ENCODE measurements at regions not wholly inside any gene's neighbourhood (a gene's known extent, or its start where the extent isn't known, plus 50 kb on each side); places are given as distances from the start of the nearest gene placed in this dataset.
A peak's percentile ranks its signal among the peaks of the same experiment; 100 is the strongest.

- no peak for DNase-seq (ENCODE audit: low read depth in 1 of 2, low spot score in 1 of 2)
- POLR2A ChIA-PET: no interaction called here
- WGBS (ENCODE audit: missing lambda C conversion rate): 33% methylated on average over 4 of the region's 4 CpGs
- no peak for FAIRE-seq
- H3K4me2 ChIP-seq: no peak overlapping the region
- CTCF ChIA-PET: interaction anchor here (0.6 kb wide), 1 partner anchor 1019 kb away, joined by 3 read pairs; no protein-coding TSS in a partner anchor
- no peaks in the 10 kb centered on the region for H3K4me1 ChIP-seq
- H3K27ac ChIP-seq: no peak overlapping the region
- no peak for TF ChIP-seq KDM1A (IDR thresholded peaks at IDR 0.05; ENCODE audit: low read depth)
- H3K9me3 ChIP-seq: no peaks in the 10 kb centered on the region
- no peak for ATAC-seq
- no peak overlapping the region for H3K4me3 ChIP-seq
These were observed 336.9 kb downstream of the BCL11A start for GRCh38 chr2:60216452-60216995.

- Histone ChIP-seq H3K4me1 (no peaks in the 10 kb centered on the region), H3K4me3 (no peak overlapping the region), H3K9me3 (no peaks in the 10 kb centered on the region), H3K27ac (no peak overlapping the region), H3K4me2 (no peak overlapping the region)
- DNase-seq (ENCODE audit: low read depth in 1 of 2, low spot score in 1 of 2) (no peak), FAIRE-seq (no peak), ATAC-seq (no peak)
- no peak for TF ChIP-seq ATOH8 (CRISPR knock-in tag; IDR thresholded peaks at IDR 0.05; ENCODE audit: low read depth)
- TF ChIP-seq JUNB (IDR thresholded peaks at IDR 0.05): no peak
- no peak for TF ChIP-seq USF2 (IDR thresholded peaks at IDR 0.05)
- TF ChIP-seq CBX2 (IDR thresholded peaks at IDR 0.05; ENCODE audit: borderline replicate concordance, low read depth): no peak
- 53% methylated on average over 17 of the region's 17 CpGs for WGBS (ENCODE audit: missing lambda C conversion rate)
- ChIA-PET CTCF (no interaction called here), POLR2A (no interaction called here)
These were observed 338.0 kb downstream of the BCL11A start for GRCh38 chr2:60215386-60215901.

- POLR2A ChIA-PET: no interaction called here
- no peak overlapping the region for H3K27ac ChIP-seq
These were observed 338.9 kb downstream of the BCL11A start for GRCh38 chr2:60214626-60214875.

GRCh38 chr2:60213865-60214625 lies 339.4 kb downstream of the BCL11A start:
- no peak for ATAC-seq
- 31% methylated on average over 16 of the region's 16 CpGs for WGBS (ENCODE audit: missing lambda C conversion rate)

More at GRCh38 chr2:60214626-60214875, 338.9 kb downstream of the BCL11A start:
- CTCF ChIA-PET: no interaction called here
- Histone ChIP-seq H3K9me3 (no peaks in the 10 kb centered on the region), H3K4me3 (no peak overlapping the region), H3K4me1 (no peaks in the 10 kb centered on the region), H3K4me2 (no peak overlapping the region)
- FAIRE-seq (no peak), DNase-seq (ENCODE audit: low read depth in 1 of 2, low spot score in 1 of 2) (no peak), ATAC-seq (no peak)
- TF ChIP-seq MAFK (IDR thresholded peaks at IDR 0.05; ENCODE audit: partially characterized antibody): no peak
- TF ChIP-seq CBX2 (IDR thresholded peaks at IDR 0.05; ENCODE audit: borderline replicate concordance, low read depth): no peak
- no peak for TF ChIP-seq CHD4 (IDR thresholded peaks at IDR 0.05; ENCODE audit: borderline replicate concordance)
- no peak for TF ChIP-seq KDM1A (IDR thresholded peaks at IDR 0.05; ENCODE audit: low read depth)
- TF ChIP-seq SREBF2 (IDR thresholded peaks at IDR 0.05): no peak
- no peak for TF ChIP-seq ZSCAN20 (CRISPR knock-in tag; IDR thresholded peaks at IDR 0.05)
- TF ChIP-seq EHF (CRISPR knock-in tag; IDR thresholded peaks at IDR 0.05): no peak
- no peak for TF ChIP-seq BCL3 (IDR thresholded peaks at IDR 0.05)
- no peak for TF ChIP-seq JUNB (IDR thresholded peaks at IDR 0.05)
- no peak for TF ChIP-seq USF2 (IDR thresholded peaks at IDR 0.05)
- no peak for TF ChIP-seq HOXA7 (CRISPR knock-in tag; IDR thresholded peaks at IDR 0.05)
- TF ChIP-seq FOSL2 (IDR thresholded peaks at IDR 0.05): no peak
- TF ChIP-seq FOSL2 (CRISPR knock-in tag; IDR thresholded peaks at IDR 0.05): no peak

More at GRCh38 chr2:60213865-60214625, 339.4 kb downstream of the BCL11A start:
- Histone ChIP-seq H3K4me2 (no peak overlapping the region), H3K4me1 (no peaks in the 10 kb centered on the region), H3K27ac (no peak overlapping the region), H3K9me3 (no peaks in the 10 kb centered on the region), H3K4me3 (no peak overlapping the region)
- ChIA-PET POLR2A (no interaction called here), CTCF (no interaction called here)
- no peak for FAIRE-seq
- peak in 1 of 2 experiments; percentile 10 for DNase-seq (ENCODE audit: low read depth in 1 of 2, low spot score in 1 of 2)
- TF ChIP-seq CEBPB (IDR thresholded peaks at IDR 0.05) (0 out of 4 replicates have a peak, but pooled peaks of 1 of the 2 experiments have one; percentile 7), SMC3 (IDR thresholded peaks at IDR 0.05) (no peak)

Measured in A549 (cell line).